Renal cortex interstitium (tissue), 11 donors: ENCODE measurements at regions not wholly inside any gene's neighbourhood (a gene's known extent, or its start where the extent isn't known, plus 50 kb on each side); places are given as distances from the start of the nearest gene placed in this dataset.
"Not testable (repeated sequence)": the region's sequence is repeated elsewhere in the genome, so short reads cannot be mapped to it uniquely, and the experiment has no call there.

Experiments
- DNase-seq, 11 donors: peaks; one replicate each; pipeline ENCODE4 v3.0.0-alpha.2; 2013; ENCODE audit warnings: low read depth in 9 of 11, low spot score in 4 of 11; ENCODE audit errors: extremely low read depth in 1 of 11

DNA sequence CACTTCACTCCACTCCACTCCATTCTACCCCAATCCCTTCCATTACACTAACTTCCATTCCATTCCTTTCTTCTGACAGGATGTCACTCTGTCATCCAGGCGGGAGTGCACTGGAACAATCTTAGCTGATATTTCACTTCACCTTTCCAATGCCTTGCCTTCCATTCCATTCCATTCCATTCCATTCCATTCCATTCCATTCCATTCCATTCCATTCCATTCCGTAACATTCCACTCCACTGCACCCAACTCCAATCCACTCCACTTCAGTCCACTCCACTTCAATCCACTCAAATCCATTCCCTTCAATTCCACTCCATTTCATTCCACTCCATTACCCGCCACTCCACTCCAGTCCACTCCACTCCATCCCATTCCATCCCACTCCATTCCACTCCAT, 1099.4 kb downstream of the TSPY10 start:
- DNase-seq = peak; percentile 31 to 99 (median 75)

DNA sequence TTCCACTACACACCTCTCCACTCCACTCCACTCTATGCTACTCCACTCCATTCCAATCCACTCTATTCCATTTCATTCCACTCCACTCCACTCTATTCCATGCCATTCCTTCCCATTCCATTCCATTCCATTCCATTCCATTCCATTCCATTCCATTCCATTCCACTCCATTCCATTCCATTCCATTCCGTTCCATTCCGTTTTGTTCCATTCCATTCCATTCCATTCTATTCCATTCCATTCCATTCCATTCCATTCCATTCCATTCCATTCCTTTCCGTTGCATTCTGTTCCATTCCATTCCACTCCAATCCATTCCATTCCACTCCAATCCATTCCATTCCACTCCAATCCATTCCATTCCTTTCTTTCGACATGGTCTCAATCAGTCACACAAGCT, 1121.1 kb downstream of the TSPY10 start:
- DNase-seq = not testable (repeated sequence)

DNA sequence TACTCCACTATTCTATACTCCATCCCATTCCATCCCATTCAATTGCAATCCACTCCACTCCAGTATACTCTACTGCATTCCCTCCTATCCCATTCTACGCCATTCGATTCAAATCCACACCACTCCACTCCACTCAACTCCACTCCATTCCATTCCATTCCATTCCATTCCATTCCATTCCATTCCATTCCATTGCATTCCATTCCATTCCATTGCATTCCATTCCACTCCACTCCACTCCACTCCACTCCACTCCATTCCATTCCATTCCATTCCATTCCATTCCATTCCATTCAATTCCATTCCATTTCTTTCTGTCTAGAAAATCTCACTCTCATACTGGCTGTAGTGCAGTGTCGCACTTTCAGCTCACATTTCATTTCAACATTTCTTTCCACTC, 1129.4 kb downstream of the TSPY10 start:
- not testable (repeated sequence) for DNase-seq

DNA sequence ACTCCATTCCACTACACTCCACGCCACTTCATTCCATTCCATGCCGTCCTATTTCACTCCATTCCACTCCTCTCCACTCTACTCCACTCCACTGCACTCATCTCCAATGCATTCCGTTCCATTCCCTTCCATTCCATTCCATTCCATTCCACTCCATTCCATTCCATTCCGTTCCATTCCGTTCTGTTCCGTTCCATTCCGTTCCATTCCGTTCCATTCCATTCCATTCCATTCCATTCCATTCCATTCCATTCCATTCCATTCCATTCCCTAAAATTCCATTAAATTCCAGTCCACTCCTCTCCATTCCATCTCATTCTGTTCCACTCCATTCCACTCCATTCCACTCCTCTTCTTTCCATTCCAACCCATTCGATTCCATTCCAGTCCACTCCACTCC, 1139.1 kb downstream of the TSPY10 start:
- no peak for DNase-seq

DNA sequence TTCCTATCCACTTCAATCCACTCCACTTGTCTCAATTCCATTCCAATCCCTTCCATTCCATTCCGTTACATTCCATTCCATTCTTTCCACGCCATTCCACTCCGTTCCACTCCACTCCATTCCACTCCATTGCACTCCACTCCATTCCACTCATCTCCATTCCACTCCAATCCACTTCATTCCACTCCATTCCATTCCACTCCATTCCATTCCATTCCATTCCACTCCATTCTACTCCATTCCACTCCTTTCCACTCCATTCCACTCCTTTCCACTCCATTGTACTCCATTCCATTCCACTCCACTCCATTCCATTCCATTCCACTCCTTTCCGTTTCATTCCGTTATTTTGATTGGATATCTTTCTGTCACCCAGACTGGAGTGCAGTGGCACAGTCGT, 1158.7 kb downstream of the TSPY10 start:
- no peak for DNase-seq
